GM19372 (cell line): ENCODE measurements at regions not wholly inside any gene's neighbourhood (a gene's known extent, or its start where the extent isn't known, plus 50 kb on each side); places are given as distances from the start of the nearest gene placed in this dataset.
"Not testable (repeated sequence)": the region's sequence is repeated elsewhere in the genome, so short reads cannot be mapped to it uniquely, and the experiment has no call there.

Experiments used
- ATAC-seq: cut with Tn5 transposase; IDR thresholded peaks from one replicate; pipeline ENCODE4 v1.9.1; 2021; ENCODE audit warnings: mild to moderate bottlenecking, low read depth, moderate library complexity; ENCODE audit not compliant: unreplicated experiment

GRCh38 chr11:104705490-104706190, 192.6 kb downstream of the CASP12 start:
- ATAC-seq, result peak; percentile 98

GRCh38 chr11:104704888-104705287, 193.4 kb downstream of the CASP12 start:
- ATAC-seq, result no peak

- no peak for ATAC-seq
These were observed 194.0 kb downstream of the CASP12 start for GRCh38 chr11:104704146-104704830.

GRCh38 chr11:104700609-104701008, 197.7 kb downstream of the CASP12 start:
- no peak for ATAC-seq

- no peak for ATAC-seq
These were observed 198.3 kb downstream of the CASP12 start for GRCh38 chr11:104699981-104700380.

- ATAC-seq, result no peak
These were observed 203.2 kb downstream of the CASP12 start for GRCh38 chr11:104695065-104695463.

- ATAC-seq, result no peak
These were observed 203.8 kb downstream of the CASP12 start for GRCh38 chr11:104694259-104695064.

GRCh38 chr11:104692751-104693150, 205.5 kb downstream of the CASP12 start:
- ATAC-seq, result no peak

GRCh38 chr11:104691129-104691528, 207.1 kb downstream of the CASP12 start:
- no peak for ATAC-seq

GRCh38 chr11:104690241-104690640, 208.0 kb downstream of the CASP12 start:
- no peak for ATAC-seq

GRCh38 chr11:104688731-104689130, 209.5 kb downstream of the CASP12 start:
- ATAC-seq, result no peak

- ATAC-seq, result no peak
These were observed 216.1 kb downstream of the CASP12 start for GRCh38 chr11:104682206-104682605.

GRCh38 chr11:104679258-104679657, 219.0 kb downstream of the CASP12 start:
- ATAC-seq, result no peak

GRCh38 chr11:104678408-104678807, 219.9 kb downstream of the CASP12 start:
- no peak for ATAC-seq

GRCh38 chr11:104677069-104677468, 221.2 kb downstream of the CASP12 start:
- ATAC-seq, result not testable (repeated sequence)

GRCh38 chr11:104672897-104673296, 225.4 kb downstream of the CASP12 start:
- no peak for ATAC-seq

GRCh38 chr11:104668797-104669463, 229.3 kb downstream of the CASP12 start:
- ATAC-seq, result no peak

- no peak for ATAC-seq
These were observed 231.6 kb downstream of the CASP12 start for GRCh38 chr11:104666624-104667023.

GRCh38 chr11:104665641-104666040, 232.6 kb downstream of the CASP12 start:
- ATAC-seq, result no peak

- no peak for ATAC-seq
These were observed 234.8 kb downstream of the CASP12 start for GRCh38 chr11:104663190-104664140.
